ENCODE measurements at regions not wholly inside any gene's neighbourhood (a gene's known extent, or its start where the extent isn't known, plus 50 kb on each side); places are given as distances from the start of the nearest gene placed in this dataset.
"Not testable (repeated sequence)": the region's sequence is repeated elsewhere in the genome, so short reads cannot be mapped to it uniquely, and the experiment has no call there.

DNA sequence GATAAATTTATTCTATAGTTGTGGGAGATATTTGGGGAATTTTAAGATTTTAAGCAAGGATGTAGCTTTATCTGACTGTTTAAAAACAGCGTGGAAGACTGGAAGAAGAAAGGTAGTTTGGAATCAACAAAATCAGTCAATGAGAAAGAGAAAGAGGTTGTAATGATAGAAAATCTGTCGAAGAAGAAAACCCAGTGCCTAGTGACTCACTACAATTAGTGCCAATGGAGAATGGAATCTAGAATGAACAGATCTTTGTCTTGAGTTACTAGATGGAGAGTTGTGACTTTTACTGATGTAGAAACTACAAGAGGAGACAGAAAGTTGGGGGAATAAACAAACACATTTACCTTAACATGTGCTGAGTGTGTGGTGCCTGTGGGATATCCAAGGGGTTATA, 577.8 kb upstream of the NR5A2 start:
- DNase-seq = no peak

DNA sequence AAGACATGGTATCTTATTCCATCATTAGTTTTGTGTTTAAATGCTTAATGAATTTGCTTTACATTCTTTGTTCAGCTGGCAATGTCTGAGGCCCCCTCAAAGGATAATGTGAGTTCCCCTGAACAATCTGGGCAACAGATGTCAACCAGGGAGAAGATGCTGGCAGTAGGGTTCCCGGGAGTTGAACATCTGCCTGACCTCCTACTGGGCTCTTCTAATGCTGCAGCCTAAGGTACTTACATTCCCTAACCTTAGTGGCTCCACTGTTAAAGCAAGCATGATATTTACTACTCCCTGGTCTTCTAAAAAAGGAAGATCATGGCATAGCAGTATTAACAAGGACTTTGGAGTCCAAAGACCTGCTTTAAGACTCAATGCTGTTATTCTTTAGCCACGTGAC, 574.9 kb upstream of the NR5A2 start:
- no peak for DNase-seq

DNA sequence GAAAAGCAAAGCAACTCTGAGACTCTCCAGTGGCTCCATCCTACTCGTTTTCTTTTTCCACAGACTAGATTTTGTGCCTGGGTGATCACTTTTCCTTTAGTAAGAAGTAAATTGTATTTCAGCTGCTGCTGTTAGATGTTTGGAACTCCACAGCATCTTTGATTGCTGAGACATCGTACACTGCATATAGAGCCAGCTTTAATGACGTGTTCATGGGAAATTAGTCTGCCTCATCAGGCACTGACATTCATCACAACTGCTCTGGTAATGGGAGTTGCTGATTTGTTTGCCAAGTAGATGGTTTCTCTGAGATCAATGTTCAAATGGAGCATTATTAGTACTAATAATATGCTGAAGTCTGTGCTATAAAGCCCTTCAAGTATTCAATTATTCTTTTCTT, 573.8 kb upstream of the NR5A2 start:
- DNase-seq = no peak

DNA sequence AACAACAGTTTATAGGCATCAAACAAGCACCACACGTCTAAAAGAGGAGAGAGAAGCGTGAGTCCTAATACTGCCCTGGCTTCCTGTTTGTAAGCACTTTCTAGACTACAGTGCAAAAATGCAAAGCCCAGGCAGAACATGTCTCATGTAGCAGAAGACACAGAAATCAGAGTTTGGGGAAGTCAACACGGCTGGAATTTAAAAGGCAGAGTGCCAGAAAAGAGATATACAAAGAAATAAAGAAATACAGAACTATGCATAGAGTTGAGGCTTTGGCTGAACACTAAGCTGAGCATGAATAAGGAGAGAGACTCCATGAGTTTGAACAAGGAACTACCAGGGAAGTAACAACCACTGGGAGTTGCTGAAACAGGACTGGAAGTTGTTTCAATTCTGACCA, 566.6 kb upstream of the NR5A2 start:
- DNase-seq = no peak

DNA sequence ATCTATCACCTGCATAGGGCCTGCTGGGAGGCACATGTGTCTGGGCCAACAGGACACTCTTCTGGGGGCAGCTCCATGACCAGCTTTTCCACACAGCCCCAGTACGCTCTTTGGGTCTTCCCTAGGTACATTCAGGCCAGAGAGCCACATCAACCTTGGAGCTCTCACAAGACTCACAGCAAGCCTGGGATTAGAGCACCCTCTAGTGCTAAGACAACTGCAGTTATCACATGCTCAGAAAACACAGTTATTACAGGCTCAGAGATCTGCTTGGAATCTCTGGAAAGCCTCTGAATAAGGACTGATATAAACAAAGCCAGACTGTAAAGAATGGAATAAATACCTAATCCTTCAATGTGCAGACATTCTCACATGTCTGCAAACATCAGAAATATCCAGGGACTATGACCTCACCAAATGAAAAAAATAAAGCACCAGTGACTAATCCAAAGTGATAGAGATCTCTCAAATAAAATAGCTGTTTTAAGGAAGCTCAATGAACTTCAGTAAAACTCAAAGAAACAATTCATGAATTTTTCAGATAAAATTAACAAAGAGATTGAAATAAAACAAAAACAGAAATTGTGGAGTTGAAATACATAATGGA, 563.9 kb upstream of the NR5A2 start:
- no peak for DNase-seq

DNA sequence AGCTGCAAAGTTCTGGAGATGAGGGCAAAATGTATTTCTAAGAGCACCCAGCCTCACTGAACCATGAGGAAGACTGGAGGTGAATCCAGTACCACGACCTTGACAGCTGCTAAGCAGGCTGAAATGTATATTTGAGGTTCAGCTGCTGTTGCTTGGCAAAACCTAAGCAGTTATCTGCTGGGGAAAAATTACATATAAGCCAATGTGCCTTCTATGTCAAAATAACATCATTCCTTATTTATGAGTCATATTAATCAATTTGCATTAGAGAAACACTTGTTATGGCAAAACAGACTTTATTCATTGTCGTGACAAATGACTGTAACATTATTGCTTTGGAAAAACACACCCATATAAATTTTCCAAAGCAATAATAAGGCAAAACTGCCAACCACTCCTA, 560.5 kb upstream of the NR5A2 start:
- DNase-seq = no peak

DNA sequence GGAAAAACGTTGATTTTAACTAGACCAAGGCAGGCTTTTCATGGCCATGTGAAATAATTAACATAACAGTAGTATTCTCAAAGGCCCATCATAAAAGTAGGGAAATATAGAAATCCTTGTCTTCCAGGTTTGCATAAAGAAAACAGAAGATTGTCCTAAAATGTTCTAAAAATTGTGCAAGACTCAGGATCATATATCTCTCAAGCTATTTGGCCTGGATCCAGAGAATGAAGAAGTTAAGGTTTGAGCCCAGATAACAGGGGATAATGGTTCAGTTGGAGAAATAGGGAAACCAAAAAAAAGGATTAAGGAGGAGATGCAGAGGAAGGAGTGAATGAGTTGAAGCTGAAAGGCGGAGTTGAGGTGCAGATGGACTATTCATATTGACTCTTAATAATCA, 555.5 kb upstream of the NR5A2 start:
- no peak for DNase-seq

DNA sequence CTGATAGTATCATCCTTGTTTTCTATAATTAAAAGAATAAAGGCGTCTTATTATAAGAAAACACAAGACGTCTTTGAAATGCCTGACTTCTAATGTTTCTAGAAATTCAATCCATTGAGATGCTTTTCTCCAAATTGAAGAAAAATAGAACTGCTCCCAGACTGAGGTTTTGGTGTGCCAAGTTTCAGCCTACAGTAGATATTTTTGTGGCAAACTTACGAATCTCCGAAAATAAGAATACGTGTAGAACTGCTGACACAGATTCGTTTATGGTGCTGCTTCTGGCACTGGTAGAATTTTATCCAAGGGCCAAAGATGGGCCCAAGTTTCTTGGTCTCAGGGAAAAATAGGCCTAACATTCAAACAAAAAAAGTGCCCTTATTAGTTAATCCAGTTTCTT, 554.5 kb upstream of the NR5A2 start:
- DNase-seq = no peak

DNA sequence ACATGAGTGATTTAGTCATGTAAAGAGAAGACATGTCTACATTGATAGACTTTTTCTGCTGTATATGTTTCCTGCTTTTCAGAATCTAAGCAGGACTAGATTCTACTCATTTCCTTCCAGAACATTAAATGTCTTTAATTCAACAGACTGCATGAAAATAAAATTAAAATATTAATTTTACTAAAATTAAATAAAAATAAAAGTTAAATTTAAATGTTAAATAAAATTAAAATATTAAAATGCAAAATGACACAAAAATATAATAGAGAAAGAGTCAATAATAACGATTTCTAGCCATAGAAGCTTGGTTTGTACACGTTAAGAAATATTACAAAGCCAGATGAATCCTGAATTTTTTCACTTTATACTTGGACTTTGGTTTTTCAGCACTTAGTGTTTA, 552.8 kb upstream of the NR5A2 start:
- no peak for DNase-seq

DNA sequence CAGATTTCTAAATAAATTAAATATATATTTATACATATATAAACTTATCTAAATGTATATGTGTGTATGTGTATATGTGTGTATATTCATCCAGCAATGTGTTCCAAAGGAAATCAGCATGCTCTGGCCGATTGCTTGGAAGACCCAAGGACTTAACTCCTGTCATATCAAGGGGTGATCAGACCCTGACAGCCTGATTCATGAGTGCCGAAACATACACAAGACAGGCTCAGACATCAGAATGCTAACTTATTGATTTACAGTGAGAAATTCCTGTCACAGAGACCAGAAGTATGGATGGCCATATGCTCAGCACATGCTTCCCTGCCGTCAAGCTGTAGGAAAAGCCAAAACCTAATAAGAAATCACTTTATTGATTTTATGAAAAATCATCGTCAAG, 545.1 kb upstream of the NR5A2 start:
- DNase-seq = no peak

DNA sequence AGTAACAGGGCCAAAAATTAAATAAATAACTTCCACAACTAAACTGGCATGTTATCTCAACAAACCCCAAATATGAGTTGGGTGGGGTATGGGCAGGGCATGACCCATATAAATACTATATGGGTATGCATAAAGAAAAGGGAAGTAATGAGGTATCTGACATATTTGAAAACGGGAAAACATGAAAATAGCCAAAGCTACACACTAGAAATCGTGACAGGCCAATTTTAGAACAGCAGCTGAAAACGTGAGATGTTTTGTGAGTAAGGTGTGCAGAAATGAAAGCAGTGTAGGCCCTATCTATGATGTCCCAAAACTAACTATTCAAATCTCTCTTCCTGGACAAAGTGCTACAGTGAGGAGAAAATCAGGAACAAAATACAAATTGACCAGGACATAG, 537.9 kb upstream of the NR5A2 start:
- DNase-seq = no peak

DNA sequence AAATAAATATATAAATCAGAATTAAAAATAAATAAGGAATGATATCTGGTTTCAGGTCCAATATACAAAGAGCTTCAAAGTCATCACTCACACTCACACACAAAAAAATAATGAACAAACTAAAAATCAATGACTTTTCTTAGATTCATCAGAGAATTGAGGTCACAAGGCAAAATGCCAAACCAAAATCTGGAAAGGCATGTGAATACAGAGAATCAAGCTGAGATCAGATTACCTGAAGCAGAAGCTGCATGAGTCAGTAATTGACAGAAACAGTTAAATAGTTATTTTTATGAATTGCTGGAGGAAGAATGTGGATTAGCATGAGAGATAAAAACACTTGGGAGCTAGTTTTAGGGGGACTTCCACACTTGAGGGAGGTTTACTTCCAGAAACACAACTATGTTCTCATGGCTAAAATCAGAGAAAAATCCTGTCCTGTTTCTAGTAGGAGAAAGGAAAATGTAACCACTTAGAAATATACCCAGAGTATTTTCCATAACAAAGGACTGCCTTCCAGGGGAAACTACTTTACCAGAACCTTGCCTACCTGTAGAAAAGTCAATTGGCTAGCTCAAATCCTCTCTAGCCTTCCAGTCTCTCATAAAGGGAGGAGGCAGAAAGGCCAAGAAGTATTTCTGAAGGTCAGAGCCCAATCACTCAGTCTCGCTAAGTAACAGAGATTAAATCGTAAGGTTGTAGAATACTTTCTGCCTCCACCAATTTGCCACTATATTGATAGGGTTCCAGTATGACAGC, 536.6 kb upstream of the NR5A2 start:
- DNase-seq = no peak

DNA sequence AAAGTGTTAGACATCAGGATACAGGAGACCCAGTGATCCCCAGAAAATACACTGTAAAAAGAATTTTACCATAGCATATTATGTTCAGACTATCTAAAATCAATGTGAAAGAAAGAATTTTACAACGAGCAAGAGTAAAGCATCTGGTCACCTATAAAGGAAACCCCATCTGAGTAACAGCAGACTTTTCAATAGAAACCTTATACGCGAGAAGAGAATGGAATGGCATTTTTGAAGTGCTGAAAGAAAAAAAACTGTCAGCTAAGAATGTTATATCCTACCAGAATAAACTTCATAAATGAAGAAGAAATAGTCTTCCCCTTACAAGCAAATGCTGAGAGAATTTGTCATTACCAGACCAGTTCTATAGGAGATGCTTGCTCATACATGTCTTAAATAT, 532.1 kb upstream of the NR5A2 start:
- no peak for DNase-seq

DNA sequence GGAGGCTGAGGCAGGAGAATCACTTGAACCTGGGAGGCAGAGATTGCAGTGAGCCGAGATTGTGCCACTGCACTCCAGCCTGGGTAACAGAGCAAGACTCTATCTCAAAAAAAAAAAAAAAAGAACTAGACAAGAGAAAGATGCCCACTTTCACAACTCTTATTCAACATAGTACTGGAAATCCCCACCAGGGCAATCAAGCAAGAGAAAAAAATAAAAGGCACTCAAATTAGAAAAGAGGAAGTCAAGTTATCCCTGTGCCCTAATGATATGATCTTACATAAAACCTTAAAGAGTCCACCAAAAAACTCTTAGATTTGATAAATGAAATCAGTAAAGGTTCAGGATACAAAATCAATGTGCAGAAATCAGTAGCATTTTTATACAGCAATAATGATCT, 528.7 kb upstream of the NR5A2 start:
- DNase-seq = not testable (repeated sequence)

DNA sequence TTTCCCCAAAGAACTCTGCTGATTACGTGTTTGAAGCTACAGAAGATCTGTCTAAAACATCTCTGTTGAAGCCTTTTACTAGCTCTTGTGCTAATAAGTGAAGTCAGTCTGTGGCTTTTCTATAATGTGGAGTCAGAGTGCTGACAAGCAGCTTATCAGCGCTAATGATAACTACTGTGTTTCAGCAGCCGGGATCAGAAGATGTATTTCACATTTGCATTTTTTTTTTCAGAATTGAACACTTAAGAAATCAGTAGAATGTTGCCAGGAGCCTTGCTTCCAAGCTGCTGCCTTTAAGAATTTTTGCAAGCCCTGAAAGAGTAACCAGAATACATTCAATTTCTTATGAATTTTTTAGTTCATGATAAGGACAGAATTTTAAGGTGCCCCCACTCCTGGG, 519.4 kb upstream of the NR5A2 start:
- no peak for DNase-seq

DNA sequence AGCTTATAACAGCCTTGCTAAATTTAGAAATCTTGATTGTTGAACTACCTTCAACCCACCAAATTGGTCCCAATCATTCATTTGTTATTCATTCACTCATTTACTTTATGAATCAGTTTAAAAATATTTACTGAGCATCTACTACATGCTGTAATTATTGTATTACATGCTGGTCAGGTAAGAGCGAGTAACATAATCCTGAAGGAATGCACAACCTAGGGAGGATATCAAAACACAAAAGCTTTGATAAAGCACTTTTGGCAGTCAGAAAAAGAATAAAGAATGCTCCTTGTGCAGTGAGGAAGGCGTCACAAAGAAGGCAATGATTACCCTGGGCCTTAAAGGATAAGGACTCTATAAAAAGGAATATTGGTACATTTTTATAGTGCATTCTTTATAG, 518.9 kb upstream of the NR5A2 start:
- no peak for DNase-seq

DNA sequence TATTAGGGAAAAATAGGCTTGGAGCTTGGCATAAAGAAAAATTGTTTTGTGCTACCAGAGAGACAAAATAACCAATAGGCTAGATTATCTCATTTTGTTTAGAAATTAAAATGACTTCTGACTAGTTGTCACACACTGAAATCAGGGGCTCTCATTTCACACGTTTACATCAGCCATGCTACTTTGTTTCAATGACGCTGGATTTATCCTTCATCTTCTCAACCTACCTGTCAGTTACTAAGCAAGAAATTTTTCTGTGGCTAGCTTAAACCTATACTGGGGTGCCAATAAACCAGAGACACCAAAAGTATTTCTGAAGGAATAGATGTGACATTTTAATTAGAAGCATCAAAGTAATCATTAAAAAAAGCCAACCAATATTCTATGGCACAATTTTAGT, 518.1 kb upstream of the NR5A2 start:
- no peak for DNase-seq

DNA sequence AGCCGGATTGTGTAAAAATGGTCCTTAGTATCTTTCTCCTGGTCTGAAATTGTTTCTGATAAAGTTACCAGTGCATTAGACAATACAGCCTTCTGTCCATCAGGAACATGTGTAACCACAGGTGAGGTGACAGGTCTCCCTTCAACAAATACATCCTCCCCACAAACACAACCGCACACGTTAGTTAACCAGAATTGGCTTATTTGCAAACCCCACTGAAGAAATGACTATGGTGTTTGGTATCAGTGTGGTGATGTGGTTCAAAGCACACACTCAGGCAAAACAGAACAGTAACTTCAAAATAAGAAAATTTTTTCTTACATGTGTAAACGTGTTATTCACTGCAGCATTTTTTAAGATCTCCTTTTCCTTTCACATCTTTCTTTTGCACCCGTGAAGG, 517.2 kb upstream of the NR5A2 start:
- DNase-seq = no peak

DNA sequence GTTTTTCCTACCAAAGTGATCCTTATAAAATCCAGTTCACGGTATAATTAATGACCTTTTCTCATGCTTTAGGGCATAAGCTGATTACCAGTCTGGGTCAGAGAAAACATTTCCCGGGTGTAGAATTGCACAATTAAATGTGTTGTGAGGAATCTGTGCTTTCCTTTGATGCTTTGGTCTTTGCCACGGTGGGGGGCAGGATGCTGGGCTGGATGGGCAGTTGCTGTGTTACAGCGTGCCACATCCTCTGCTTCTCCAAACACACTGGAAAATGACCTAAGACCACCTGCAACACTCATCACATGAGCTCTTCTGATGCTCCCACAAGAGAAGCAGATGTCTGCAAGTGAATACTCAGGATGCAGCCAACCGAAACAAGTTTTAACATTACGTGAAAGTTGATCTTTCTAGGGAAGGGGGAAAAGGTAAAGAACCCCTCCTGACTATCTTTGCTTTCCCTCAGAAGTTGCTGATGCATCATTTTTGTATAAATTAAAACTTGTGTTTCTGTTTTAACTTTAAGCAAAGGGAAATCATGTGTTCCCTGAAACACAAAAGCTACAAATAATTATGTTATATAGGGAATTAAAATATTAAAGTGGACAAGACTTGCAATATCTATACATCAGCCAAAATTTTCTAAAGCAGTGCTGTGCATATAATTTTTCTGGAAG, 515.3 kb upstream of the NR5A2 start:
- DNase-seq = no peak

DNA sequence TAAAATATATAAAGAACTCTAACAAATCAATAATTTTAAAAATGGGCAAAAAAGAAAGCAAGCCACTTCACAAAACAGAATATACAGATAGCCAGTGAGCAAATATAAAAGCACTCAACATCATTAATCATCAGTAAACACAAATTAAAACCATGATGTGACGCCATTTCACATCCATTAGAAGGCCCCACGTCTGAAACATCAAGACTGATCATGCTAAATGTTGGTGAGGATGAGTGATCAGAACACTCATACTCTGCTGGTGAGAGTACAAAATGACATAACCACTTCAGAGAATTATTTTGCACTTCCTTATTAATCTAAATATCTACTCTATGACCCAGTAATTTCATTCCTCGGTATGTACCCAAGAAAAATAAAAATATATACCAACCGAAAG, 512.2 kb upstream of the NR5A2 start:
- no peak for DNase-seq

DNA sequence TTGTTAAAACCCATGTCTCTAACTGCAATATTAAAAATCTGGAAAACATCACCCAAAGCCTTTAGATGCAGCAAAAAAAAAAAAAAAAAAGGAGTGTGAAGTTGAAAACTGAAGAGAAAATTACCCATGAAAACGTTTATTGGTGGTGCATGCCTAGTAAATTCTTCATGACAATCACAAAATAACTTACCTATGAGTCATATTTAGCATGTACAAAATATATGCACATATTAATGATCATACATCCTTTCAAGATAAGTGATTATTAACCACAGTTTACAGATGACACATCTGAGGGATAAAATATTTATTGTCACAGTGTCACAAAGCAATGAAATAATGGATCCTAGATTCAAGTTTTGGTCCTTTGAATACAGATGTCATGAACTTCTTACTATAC, 505.2 kb upstream of the NR5A2 start:
- DNase-seq = no peak

DNA sequence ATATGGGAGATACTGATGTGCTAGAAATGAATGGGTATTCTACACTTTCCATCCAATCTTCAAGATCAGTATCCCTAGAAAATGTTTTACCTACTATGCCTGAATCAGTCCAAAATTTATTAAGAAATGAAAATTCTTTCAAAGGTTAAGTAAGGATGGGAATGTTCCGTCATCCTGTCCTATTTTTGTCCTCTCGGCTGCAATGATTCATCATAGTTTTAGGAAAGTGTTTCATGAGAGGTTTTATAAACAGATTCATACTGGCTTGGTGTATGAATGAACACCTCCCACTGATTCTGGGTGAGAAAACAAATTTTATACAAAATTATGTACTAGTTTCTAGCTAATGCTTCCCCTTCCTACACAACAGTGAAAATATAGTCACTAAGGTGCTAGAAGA, 504.6 kb upstream of the NR5A2 start:
- no peak for DNase-seq

DNA sequence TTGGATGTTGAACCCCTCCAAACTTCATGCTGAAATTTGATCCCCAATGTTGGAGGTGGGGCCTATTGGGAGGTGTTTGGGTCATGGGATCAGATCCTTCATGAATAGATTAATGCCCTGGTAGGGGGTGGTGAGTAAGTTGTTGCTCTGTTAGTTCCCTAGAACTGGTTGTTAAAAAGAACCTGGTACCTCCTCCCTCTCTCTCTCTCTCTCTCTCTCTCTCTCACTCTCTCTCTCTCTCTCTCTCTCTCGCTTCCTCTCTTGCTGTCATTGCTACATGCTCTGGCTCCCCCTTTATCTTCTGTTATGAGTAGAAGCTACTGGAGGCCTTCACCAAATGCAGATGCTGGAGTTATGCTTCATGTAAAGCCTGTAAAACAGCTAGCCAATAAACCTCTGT, 498.2 kb upstream of the NR5A2 start:
- no peak for DNase-seq

DNA sequence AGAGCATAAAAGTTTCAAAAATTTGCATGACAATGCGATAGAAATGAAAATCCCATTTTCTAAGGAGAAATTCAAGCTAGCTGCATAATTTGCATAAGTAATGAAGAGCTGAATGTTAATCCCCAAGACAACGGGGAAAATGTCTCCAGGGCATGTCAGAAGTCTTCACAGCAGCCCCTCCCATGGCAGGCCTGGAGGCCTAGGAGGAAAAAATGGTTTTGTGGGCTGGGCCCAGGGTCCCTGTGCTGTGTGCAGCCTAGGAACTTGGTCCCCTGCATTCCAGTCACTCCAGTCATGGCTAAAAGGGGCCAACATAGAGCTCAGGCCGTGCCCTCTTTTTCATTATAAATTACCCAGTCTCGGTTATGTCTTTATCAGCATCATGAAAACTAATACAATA, 494.1 kb upstream of the NR5A2 start:
- not testable (repeated sequence) for DNase-seq

All from tongue (tissue), 1 donor.